IMR-90 (cell line): ENCODE measurements at regions not wholly inside any gene's neighbourhood (a gene's known extent, or its start where the extent isn't known, plus 50 kb on each side); places are given as distances from the start of the nearest gene placed in this dataset.

Experiments used
- ATAC-seq: fragments of 200-7000 bp; cut with Tn5 transposase; 2 replicates; pipeline ENCODE4 v1.9.1; 2020; ENCODE audit warnings: low read depth, mild to moderate bottlenecking, moderate library complexity
- BruUV-seq: library from RNA; stranded (reverse); fragments of 400-500 nt; replicated peaks from 2 replicates; lab custom pipeline; 2021; lab: Mats Ljungman, UMichigan
- CTCF ChIA-PET: fragments of 300-600 bp; formaldehyde crosslinking; extraction: SDS; loops from one replicate; lab custom pipeline; 2021; ENCODE audit warnings: antibody characterized with exemption; lab: Yijun Ruan, JAX
- POLR2A ChIA-PET: fragments of 300-600 bp; sonication (Branson Sonifier 250); formaldehyde crosslinking; loops from one replicate; lab custom pipeline; 2022; ENCODE audit warnings: antibody characterized with exemption; ENCODE audit not compliant: unreplicated experiment; lab: Charles Lee
- DNase-seq: peaks from one replicate; pipeline ENCODE4 v3.0.0; 2013
- H2AFZ ChIP-seq: replicated peaks from 2 replicates; pipeline ENCODE3; 2013; ENCODE audit warnings: low read length, mild to moderate bottlenecking; ENCODE audit not compliant: poor library complexity
- H2AK5ac ChIP-seq: 2 replicates; pipeline ENCODE4 v1.6.1; 2013; ENCODE audit warnings: low read depth, low read length, inconsistent platforms
- H2AK9ac ChIP-seq: replicated peaks from 2 replicates; pipeline ENCODE3; 2013; ENCODE audit warnings: mild to moderate bottlenecking, low read depth, low read length, moderate library complexity; ENCODE audit not compliant: poor library complexity
- H2BK120ac ChIP-seq: 2 replicates; pipeline ENCODE4 v1.6.1; 2013; ENCODE audit warnings: low read depth, low read length, inconsistent platforms
- H2BK15ac ChIP-seq: 3 replicates; pipeline ENCODE4 v1.6.1; 2013; ENCODE audit warnings: low read depth, low read length, inconsistent platforms
- H2BK20ac ChIP-seq: 2 replicates; pipeline ENCODE4 v1.6.1; 2013; ENCODE audit warnings: low read depth, mild to moderate bottlenecking, inconsistent platforms, low read length, moderate library complexity
- H2BK5ac ChIP-seq: 2 replicates; pipeline ENCODE4 v1.6.1; 2013; ENCODE audit warnings: mild to moderate bottlenecking, low read depth, low read length, inconsistent platforms; ENCODE audit not compliant: poor library complexity, severe bottlenecking
- H3K14ac ChIP-seq: replicated peaks from 2 replicates; pipeline ENCODE4 v1.6.1; 2013; ENCODE audit warnings: low read depth, low read length, inconsistent platforms
- H3K18ac ChIP-seq: 2 replicates; pipeline ENCODE4 v1.6.1; 2013; ENCODE audit warnings: low read depth, low read length, control low read depth
- H3K23ac ChIP-seq: 2 replicates; pipeline ENCODE4 v1.6.1; 2013; ENCODE audit warnings: low read depth, low read length, inconsistent platforms
- H3K27ac ChIP-seq: 2 replicates; pipeline ENCODE4 v1.5.1; 2013; ENCODE audit warnings: mild to moderate bottlenecking, control low read depth, low read length; ENCODE audit not compliant: insufficient read depth
- H3K27me3 ChIP-seq: 2 replicates; pipeline ENCODE4 v1.6.1; 2013; ENCODE audit warnings: low read length; ENCODE audit not compliant: control insufficient read depth, insufficient read depth
- H3K36me3 ChIP-seq: 2 replicates; pipeline ENCODE4 v1.6.1; 2013; ENCODE audit warnings: low read length, mixed read lengths; ENCODE audit not compliant: control insufficient read depth, insufficient read depth
- H3K4ac ChIP-seq: 2 replicates; pipeline ENCODE4 v1.6.1; 2013; ENCODE audit warnings: low read depth, low read length, inconsistent platforms
- H3K4me1 ChIP-seq: 2 replicates; pipeline ENCODE4 v1.6.1; 2013; ENCODE audit warnings: low read length, mixed read lengths; ENCODE audit not compliant: control insufficient read depth, insufficient read depth
- H3K4me2 ChIP-seq: 2 replicates; pipeline ENCODE4 v1.6.1; 2013; ENCODE audit warnings: low read depth, mild to moderate bottlenecking, control low read depth, low read length, moderate library complexity
- H3K4me3 ChIP-seq: 2 replicates; pipeline ENCODE4 v1.5.1; 2013; ENCODE audit warnings: low read depth, mild to moderate bottlenecking, control low read depth, low read length, moderate library complexity; ENCODE audit not compliant: insufficient read depth
- H3K56ac ChIP-seq: 2 replicates; pipeline ENCODE4 v1.6.1; 2013; ENCODE audit warnings: low read length, inconsistent platforms; ENCODE audit not compliant: insufficient read depth; ENCODE audit errors: extremely low read depth
- H3K79me1 ChIP-seq, 2 experiments: 2 replicates each; pipeline ENCODE4 v1.6.1; 2013; ENCODE audit warnings: low read length in 2 of 2, inconsistent platforms in 1 of 2, low read depth in 1 of 2
- H3K9ac ChIP-seq: 2 replicates; pipeline ENCODE4 v1.6.1; 2013; ENCODE audit warnings: low read depth, low read length, control low read depth
- H3K9me1 ChIP-seq: 2 replicates; pipeline ENCODE4 v1.6.1; 2013; ENCODE audit warnings: low read length, inconsistent platforms; ENCODE audit not compliant: insufficient read depth
- H3K9me3 ChIP-seq: 2 replicates; pipeline ENCODE4 v1.6.1; 2013; ENCODE audit warnings: low read length; ENCODE audit not compliant: control insufficient read depth, insufficient read depth
- H4K20me1 ChIP-seq: 2 replicates; pipeline ENCODE4 v1.6.1; 2013; ENCODE audit warnings: low read length, inconsistent platforms; ENCODE audit not compliant: insufficient read depth
- H4K5ac ChIP-seq: 2 replicates; pipeline ENCODE4 v1.6.1; 2013; ENCODE audit warnings: mild to moderate bottlenecking, low read depth, low read length, control low read depth
- H4K8ac ChIP-seq, 2 experiments: 2 replicates each; pipeline ENCODE4 v1.6.1; 2013; ENCODE audit warnings: low read depth in 2 of 2, low read length in 2 of 2, control low read depth in 1 of 2, inconsistent platforms in 1 of 2
- H4K91ac ChIP-seq: 2 replicates; pipeline ENCODE4 v1.6.1; 2013; ENCODE audit warnings: low read depth, low read length, inconsistent platforms; ENCODE audit not compliant: insufficient read depth
- CEBPB ChIP-seq: IDR thresholded peaks from 2 replicates; pipeline ENCODE4 v1.6.1; 2012; ENCODE audit warnings: low read depth, low read length, improper control_type of control experiment
- CTCF ChIP-seq: conservative IDR thresholded peaks from 2 replicates; pipeline ENCODE4 v1.5.1; 2012; ENCODE audit warnings: mild to moderate bottlenecking, low read depth, low read length, improper control_type of control experiment
- USF2 ChIP-seq: fragments of 150-350 bp; IDR thresholded peaks from 2 replicates; pipeline ENCODE4 v1.6.1; 2017; ENCODE audit warnings: mild to moderate bottlenecking, antibody characterized with exemption, low read length, low read depth
- WGBS, 2 experiments: methylation state at CpG; one replicate each; pipeline versions ENCODE4 v1.1.5 to v1.1.7; 2013; ENCODE audit warnings: missing lambda C conversion rate in 2 of 2; ENCODE audit not compliant: insufficient read length in 1 of 2; ENCODE audit errors: extremely low coverage in 2 of 2; 5-methylcytosine and 5-hydroxymethylcytosine counted together
- dilution Hi-C: fragments of 300-500 bp; cut with HindIII; formaldehyde crosslinking; loops from one replicate; pipeline ENCODE4 v1.14.3; 2018; ENCODE audit warnings: low sequenced_read_pairs; ENCODE audit not compliant: unreplicated experiment
- in situ Hi-C: fragments of 300-500 bp; cut with MboI; formaldehyde crosslinking; loops from 3 replicates; pipeline ENCODE4 v1.14.3; 2019; ENCODE audit warnings: low sequenced_read_pairs, inconsistent platforms, mixed read lengths
- intact Hi-C: fragments of 100-400 bp; cut with micrococcal nuclease; formaldehyde crosslinking; loops from 2 replicates; pipeline ENCODE4 v1.10.0; 2022

GRCh38 chr11:134642206-134642605, 230.2 kb upstream of the B3GAT1 start:
- H2BK120ac ChIP-seq, result no peak overlapping the region
- no peak overlapping the region for H3K23ac ChIP-seq
- H3K27me3 ChIP-seq, result no peaks in the 10 kb centered on the region
- DNase-seq (no peak), ATAC-seq (no peak)
- no peak overlapping the region for H4K91ac ChIP-seq
- no peak overlapping the region for H3K9ac ChIP-seq
- H2AFZ ChIP-seq, result no peak overlapping the region
- no TSS peak for BruUV-seq
- H3K4me3 ChIP-seq, result no peak overlapping the region
- no peak overlapping the region for H4K5ac ChIP-seq
- no peak overlapping the region for H2BK20ac ChIP-seq
- POLR2A ChIA-PET, result no interaction called here
- H3K9me1 ChIP-seq, result no peaks in the 10 kb centered on the region
- dilution Hi-C loops (no loop called here), in situ Hi-C loops (no loop called here), intact Hi-C loops (no loop called here)
- H2BK5ac ChIP-seq, result no peak overlapping the region
- H4K8ac ChIP-seq, result no peak overlapping the region
- H3K36me3 ChIP-seq, result no peaks in the 10 kb centered on the region
- CTCF ChIA-PET, result no interaction called here
- H3K4me1 ChIP-seq, result no peaks in the 10 kb centered on the region
- no peak overlapping the region for H2BK15ac ChIP-seq
- H4K20me1 ChIP-seq, result no peaks in the 10 kb centered on the region
- no peak for TF ChIP-seq CEBPB
- TF ChIP-seq CTCF, result no peak
- TF ChIP-seq USF2, result no peak
- H3K4me2 ChIP-seq, result no peak overlapping the region
- no peak overlapping the region for H3K4ac ChIP-seq
- WGBS, 2 experiments, result no CpG with 5 or more reads among the region's 3 CpGs
- H3K79me1 ChIP-seq, result no peaks in the 10 kb centered on the region
- H3K18ac ChIP-seq, result no peak overlapping the region
- H3K9me3 ChIP-seq, result peaks cover 65% of the 10 kb centered on the region
- no peak overlapping the region for H3K14ac ChIP-seq
- H3K56ac ChIP-seq, result no peak overlapping the region
- no peak overlapping the region for H2AK5ac ChIP-seq
- H3K27ac ChIP-seq, result no peak overlapping the region
- H2AK9ac ChIP-seq, result no peak overlapping the region
